GM19035 (cell line): ENCODE measurements at regions not wholly inside any gene's neighbourhood (a gene's known extent, or its start where the extent isn't known, plus 50 kb on each side); places are given as distances from the start of the nearest gene placed in this dataset.
"Not testable (repeated sequence)": the region's sequence is repeated elsewhere in the genome, so short reads cannot be mapped to it uniquely, and the experiment has no call there.

Experiments used
- ATAC-seq: cut with Tn5 transposase; IDR thresholded peaks from one replicate; pipeline ENCODE4 v1.9.1; 2021; ENCODE audit not compliant: unreplicated experiment

DNA sequence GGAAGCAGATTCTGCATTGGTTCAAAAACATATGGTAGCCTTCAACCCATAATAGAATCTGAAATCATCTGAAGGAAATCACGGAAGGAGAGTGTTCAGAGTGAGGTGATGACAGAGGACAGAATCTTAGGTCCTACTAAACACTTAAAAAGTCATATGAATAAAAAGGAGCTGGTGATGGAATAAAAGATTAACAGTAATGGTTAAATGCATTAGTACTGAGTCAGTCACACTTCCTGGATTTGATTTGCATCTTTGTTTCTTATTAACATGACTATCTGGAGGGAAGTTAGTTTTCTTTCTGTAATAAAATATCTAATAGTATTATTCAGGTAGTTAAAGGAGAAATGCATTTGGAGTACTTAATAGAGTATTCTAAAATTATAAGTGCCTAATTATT, 296.3 kb upstream of the ATXN7L3B start:
- no peak for ATAC-seq

DNA sequence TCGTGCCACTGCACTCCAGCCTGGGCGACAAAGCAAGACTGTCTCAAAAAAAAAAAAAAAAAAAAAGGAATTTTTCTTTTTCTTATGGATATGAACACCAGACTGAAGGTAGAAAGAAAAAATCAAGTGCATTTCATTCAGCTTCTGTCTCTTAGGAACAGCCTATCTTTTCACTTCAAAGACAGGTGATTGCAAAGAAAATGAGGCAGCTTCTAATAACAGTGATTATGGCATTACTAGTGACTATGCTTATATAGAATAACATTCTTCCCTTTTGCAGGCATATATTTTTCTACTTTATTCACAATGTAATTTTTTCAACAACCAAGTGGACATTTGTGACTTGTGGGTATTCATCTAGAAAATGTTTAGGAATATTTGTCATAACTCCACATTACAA, 295.5 kb upstream of the ATXN7L3B start:
- ATAC-seq, result no peak

DNA sequence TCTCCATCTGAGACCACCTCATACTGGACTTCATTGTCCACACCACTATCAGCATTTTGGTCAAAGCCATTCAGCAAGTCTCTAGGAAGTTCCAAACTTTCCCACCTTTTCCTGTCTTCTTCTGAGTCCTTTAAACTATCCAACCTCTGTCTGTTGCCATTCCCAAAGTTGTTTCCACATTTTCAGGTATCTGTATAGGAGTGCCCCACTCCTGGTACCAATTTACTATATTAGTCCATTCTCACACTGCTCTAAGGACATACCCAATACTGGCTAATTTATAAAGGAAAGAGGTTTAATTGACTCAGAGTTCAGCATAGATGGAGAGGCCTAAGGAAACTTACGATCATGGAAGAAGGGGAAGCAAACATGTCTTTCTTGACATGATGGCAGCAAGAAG, 292.2 kb upstream of the ATXN7L3B start:
- ATAC-seq, result no peak

DNA sequence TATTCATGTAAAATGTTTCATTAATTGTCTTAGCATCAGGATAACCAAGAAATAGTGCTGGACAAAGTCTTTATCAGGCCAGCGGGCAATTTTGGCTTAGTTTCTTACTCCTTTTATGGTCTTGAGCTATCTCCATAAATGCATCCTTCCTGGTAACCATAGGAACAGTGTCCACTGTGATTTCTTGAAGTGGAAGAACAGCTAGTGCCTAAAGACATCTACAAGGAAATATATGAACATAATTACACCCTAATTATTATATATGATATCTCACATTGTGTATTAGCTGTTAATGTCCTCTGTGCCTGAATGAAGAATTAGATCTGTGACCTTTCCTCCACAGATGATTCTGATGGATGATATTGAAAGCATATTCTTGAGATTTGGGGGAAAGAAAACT, 286.7 kb upstream of the ATXN7L3B start:
- no peak for ATAC-seq

DNA sequence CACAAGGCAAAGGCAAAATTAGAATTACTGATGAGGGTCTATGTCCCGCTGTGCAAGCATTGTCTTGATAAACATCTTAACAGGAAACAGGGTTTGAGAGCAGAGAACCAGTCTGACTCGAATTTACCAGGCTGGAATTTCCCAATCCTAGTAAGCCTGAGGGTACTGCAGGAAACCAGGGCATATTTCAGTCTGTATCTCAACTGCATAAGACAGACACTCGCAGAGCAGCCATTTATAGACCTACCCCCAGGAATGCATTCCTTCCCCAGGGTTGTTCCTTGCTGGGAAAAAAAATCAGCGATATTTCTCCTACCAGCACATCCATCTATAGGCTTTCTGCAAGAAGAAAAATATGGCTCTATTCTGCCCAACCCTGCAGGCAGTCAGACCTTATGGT, 283.8 kb upstream of the ATXN7L3B start:
- not testable (repeated sequence) for ATAC-seq

DNA sequence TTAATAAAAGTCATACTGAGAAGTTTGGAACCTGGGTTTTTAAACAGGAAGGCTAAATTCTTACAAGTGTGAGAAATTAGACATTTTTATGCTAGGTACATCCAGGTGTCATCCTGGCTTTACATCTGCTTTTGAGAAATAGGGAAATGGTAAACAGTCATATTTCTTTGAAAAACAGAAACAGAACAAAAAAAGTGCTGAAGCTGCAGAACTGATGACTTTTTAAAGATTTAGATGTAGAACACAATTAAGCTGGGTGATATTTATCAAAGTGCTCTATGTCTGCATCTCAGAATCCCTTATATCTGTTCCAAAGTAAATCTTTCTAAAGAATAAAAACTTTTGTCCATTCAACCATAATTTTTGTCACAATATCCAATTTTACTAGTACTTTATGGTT, 282.9 kb upstream of the ATXN7L3B start:
- ATAC-seq, result no peak

DNA sequence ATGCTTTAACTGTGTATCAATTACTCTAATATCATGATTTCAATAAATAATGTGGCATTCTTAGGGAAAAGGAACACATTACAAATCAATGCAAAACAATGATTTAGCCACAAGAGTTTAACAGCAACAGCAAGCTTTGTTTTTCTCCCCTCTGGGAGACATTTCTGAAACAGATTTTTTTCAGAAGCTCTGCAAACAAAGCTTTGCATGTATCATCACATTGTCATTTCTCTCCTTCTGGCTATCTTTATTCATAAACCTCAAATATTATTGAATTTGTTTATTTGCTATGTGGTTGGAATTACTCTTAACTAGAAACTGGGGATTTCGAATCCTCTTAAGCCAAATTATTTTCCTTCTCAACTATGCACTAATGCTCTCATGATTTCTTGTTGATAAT, 278.4 kb upstream of the ATXN7L3B start:
- no peak for ATAC-seq

DNA sequence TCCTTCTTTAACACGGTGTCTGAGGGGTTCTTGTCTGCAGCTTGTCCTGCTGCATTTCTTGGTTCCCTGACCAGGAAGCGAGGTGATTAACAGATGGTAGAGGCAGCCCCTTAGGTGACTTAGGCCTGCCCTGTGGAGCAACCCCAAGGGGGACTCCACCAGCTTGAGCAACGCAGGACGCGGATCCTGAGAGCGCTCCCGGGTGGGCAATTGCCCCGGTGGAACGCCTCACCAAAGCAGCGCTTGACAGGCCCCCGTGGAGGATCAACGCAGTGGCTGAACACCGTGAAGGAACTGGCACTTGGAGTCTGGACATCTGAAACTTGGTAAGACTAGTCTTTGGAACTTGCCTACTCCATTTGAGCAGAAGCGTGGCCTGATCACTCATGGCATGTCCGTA, 272.9 kb upstream of the ATXN7L3B start:
- no peak for ATAC-seq

DNA sequence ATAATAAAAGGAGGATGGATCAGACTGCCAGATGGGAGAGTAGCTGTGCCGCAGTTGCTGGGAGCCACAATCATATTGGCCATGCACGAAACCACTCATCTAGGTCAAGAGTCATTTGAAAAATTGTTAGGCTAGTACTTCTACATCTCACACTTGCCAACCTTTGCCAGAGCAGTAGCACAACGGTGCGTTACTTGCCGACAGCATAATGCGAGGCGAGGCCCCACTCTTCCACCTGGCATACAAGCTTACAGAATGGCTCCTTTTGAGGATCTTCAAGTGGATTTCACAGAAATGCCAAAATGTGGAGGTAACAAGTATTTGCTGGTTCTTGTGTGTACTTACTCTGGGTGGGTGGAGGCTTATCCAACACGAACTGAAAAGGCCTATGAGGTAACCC, 268.3 kb upstream of the ATXN7L3B start:
- not testable (repeated sequence) for ATAC-seq

DNA sequence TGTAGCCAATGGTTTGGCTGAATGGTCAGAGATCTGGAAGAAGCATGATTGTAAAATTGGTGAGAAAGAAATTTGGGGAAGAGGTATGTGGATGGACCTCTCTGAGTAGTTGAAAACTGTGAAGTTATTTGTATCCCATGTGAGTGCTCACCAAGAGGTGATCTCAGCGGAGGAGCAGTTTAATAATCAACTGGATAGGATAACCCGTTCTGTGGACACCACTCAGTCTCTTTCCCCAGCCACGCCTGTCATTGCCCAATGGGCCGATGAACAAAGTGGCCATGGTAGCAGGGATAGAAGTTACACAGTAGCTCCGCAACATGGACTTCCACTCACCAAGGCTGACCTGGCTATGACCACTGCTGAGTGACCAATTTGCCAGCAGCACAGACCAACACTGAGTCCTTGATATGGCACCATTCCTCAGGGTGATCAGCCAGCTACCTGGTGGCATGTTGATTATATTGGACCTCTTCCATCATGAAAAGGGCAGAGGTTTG, 257.4 kb upstream of the ATXN7L3B start:
- no peak for ATAC-seq

DNA sequence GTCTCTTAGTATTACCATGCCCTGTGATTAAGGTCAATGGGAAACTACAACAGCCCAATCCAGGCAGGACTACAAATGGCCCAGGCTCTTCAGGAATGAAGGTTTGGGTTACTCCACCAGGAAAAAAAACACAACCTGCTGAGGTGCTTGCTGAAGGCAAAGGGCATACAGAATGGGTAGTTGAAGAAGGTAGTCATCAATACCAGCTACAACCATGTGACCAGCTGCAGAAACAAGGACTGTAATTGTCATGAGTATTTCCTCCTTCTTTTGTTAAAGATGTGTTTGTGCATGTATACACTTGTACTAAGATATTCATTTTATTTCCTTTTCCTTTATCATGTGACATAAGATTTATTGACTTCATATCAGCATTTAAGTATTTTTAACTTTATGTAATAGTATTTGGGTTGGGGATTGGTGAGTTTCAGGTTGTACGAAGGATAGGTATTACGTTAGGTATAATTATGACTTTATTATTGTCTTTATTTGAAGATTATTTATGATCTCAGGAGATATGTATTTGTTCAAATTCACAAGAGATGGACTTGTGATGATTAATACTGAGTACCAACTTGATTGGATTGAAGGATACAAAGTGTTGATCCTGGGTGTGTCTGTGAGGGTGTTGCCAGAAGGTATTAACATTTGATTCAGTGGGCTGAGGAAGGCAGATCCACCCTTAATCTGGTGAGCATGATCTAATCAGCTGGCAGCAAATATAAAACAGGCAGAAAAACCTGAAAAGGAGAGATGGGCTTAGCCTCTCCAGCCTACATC, 256.0 kb upstream of the ATXN7L3B start:
- not testable (repeated sequence) for ATAC-seq

DNA sequence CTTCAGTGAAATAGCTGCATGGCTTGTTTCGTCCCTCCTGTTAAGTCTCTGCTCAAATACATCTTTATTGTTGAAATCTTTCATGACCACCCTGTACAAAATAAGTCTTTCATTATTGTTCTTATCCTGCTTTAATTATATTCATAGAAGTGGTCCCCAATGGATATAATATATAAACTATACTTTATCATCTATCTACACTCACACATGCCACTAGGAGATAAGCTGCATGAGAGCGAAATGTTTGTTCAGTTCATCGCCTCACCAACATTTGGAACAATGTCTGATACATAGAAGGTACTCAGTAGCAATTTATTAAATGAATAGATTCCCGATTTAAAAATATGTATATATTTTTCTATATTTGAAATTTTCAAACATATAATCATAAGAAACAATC, 254.0 kb upstream of the ATXN7L3B start:
- no peak for ATAC-seq

DNA sequence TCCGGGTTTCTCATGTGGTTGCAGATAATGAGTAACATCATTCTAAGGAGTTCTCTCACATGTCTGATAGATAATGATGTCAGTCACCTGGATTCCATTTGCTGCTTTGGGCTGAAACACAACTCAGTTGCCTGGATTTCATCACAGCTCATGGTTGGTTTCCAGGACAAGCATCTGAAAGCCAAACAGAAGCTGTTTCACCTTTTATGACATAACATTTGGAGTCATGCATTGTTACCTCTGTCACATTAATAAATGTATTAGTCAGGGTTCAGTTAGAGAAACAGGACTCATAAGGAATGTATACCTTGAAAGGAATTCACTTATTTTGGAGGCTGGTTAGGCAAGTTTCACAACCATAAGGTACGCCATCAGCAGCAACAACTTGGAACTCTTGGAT, 251.9 kb upstream of the ATXN7L3B start:
- ATAC-seq, result no peak

DNA sequence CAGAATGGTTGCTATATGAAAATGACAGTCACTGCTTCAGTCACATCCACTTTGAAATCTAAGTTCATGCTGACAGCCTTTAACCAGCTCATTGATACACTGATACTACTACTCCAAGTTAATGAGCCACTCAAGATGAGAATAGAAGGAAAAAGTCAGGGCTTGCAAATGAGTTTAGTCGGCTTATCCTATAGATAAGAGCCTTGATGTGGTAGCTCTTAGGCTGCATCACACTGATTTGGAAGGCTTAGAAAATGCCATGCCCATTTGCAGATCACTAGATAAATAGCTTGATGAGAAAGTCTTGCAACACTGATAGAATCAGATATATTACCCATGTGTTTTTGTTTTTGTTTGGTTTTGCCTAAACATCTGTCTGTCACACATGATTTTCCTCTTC, 251.4 kb upstream of the ATXN7L3B start:
- ATAC-seq, result no peak

DNA sequence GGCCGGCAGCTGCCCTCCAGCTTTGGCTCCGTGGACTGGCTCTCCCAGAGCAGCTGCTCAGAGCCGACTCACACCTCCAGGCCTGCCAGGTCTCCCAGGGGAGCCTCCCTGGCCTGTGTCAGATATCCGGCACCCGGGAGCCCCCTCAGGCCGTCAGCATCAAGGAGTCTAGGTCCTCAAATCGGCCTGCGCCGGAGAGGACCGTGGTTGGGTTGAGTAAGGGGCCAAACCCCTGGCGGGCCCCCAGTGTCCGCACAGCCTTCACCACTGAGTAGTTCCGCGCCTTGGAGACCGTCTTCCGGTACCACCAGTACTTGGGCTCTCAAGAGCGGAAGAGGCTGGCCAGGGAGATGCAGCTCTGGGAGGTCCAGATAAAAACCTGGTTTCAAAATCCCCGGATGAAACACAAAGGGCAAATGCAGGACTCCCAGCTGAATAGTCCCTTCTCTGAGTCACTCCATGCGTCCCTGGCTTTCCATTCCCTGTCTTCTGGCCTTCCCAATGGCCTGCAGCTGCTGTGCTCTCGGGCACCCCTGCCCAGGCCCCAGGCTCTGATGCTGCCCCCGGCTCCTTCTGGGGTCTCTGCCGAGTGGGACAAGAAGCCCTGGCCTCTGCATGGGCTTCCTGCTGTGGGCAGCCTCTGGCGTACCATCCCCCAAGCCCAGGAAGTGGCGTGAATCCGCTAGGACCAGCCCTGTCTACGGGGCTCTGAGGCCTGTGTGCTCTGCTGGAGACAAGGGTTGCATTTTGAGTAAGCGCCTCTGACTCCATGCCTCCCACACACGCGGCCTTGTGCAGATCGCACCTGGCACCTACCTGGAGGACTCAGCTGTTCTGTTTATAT, 245.1 kb upstream of the ATXN7L3B start:
- ATAC-seq, result no peak

DNA sequence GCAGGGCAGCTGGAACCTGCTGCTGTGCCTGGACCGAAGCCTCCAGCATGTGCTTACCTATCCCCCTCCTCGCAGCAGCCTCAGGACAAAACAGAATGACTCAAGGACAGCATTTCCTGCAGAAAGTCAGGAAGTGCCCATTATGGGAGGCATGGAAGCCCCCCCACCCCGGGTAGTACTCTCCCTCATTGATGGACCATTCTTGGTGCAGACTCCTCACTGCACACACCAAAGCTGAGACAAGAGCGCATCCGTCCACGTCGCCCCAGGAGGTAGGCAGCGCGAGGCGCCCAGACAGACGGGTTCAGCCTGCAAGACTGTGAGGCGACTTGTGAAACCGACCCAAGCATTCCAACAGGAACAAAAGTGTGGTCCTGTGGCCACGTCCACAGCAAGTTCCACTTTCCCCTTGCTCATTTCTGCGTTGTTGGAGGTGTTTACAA, 243.9 kb upstream of the ATXN7L3B start:
- no peak for ATAC-seq

DNA sequence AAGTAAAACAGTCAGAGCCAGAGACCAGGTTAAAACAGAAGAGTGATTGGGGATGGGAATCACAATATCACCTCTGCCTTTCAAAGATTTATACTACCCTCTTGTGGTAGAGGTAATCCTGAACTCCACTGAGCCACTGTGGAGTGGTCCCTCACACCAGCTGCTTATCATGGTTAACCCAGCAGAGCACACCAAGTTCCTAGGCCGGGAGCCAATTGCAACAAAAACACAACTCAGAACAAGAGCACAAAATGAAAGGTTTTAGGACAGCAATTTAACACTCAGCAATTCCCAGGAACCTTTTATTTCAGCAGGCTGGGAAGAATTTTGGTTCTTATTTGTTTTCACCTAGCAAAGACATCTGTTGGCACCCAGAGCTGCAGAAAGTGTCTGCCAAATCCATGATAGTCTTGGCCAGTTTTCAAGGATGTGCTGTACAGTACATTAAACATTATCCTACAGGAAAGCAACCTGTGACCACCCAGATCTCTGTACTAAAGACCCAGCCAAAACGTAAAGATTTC, 220.5 kb upstream of the ATXN7L3B start:
- ATAC-seq, result no peak

DNA sequence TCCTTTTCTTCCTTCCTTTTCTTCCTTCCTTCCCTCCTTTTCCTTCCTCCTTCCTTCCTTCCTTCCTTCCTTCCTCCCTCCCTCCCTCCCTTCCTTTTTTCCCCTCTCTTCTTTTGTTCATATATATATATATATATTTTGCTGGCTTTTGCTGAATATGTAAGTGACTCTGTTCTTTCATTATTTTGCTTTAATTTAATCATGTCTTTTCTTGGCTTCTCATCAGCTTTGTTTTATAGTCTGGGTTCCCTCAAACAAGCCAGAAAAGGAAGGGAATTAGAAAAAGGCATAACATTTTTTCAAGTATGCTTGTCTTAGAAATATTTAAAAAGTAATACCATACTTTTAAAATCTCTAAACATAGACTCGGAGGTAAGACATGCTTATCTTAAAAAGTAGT, 219.9 kb upstream of the ATXN7L3B start:
- ATAC-seq, result no peak

DNA sequence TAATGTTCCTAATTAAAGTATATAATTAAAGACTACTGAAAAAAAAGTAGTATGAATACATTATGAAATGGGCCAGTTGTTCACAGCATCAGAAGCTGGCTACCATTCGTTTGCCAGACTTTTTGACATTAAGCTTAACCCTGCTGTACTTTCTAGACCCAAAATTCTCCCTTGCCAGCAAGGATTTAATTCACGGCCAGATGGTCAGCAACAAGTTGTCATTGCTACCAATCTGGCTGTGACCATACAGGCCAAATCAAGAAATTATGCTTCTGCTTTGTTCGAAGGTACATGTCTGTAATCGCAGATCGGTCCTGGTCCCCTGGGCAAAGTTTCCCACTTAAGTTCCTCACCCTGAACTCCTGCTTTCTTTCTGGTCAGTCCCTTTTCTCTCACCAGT, 217.7 kb upstream of the ATXN7L3B start:
- no peak for ATAC-seq

DNA sequence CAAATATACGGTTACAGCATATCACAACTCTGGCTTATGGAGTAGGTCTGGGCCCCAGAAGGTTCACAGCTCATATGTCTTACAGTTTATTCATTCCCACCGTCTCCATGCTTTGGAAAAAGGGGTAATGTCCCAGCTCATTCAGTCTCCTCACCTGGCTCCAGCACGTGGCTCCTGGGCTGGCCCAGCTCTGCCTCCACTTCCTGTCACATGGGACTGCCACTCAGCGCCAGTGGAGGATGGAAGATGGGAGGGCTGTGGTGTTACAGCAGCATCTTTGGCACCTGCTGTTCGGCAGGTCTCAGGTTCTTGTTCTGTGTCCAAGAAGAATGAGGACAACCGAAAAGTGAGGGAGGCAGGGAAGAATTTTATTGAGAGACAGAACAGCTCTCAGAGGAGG, 216.3 kb upstream of the ATXN7L3B start:
- ATAC-seq, result no peak

DNA sequence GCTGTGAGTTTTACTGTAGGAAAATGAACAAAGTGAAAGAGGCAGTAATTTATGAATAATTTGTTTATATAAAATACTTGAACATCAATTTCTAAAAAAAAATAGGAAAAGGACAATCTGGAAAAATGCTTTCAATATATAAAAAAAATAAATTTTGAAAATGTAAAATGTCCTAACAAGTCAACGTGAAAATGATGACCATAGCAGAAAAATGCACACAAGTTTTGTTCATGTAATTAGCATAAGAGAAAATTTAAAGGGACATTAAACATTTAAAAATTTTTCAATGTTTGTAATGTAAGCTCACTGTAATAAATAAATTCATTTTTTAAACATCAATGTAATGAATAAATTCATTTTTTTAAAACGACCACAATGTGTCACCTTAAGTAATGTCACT, 214.8 kb upstream of the ATXN7L3B start:
- ATAC-seq, result no peak

DNA sequence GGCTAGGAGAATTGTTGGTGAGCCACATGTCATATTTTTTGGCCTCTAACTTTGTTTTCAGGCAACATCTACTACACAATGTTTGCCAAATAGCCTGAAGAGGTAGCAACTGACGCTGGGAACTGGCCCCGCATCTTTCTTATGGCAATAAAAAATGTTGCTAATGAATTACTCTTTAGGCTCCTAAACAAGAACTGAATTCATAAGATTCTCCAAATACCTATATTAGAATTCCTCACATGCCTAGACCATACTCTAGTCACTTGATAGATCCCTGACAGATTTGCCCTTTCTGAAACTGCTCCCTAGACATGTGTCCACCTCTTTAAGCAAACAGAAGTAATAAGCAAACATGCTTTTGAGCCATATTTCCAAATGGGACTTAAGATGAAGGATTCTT, 209.0 kb upstream of the ATXN7L3B start:
- ATAC-seq, result no peak
